H1 (cell line): ENCODE measurements at regions not wholly inside any gene's neighbourhood (a gene's known extent, or its start where the extent isn't known, plus 50 kb on each side); places are given as distances from the start of the nearest gene placed in this dataset.

Experiments used
- EZH2 ChIP-seq: fragments of 200-600 bp; sonication (generic); IDR thresholded peaks from 2 replicates; pipeline ENCODE4 v1.7.1; 2012; ENCODE audit warnings: low read depth, mild to moderate bottlenecking, moderate library complexity, low read length, inconsistent platforms; ENCODE audit not compliant: severe bottlenecking
- KDM1A ChIP-seq: fragments of 200-600, 300-600 bp; sonication (generic); IDR thresholded peaks from 2 replicates; pipeline ENCODE4 v1.7.1; 2016; ENCODE audit warnings: mild to moderate bottlenecking, low read length, borderline replicate concordance
- POLR2A ChIP-seq, 2 experiments: IDR thresholded peaks; 1 replicate in 1 of 2; 2 replicates in 1 of 2; pipeline ENCODE4 v1.6.1; 2011; ENCODE audit warnings: low read depth in 2 of 2, low read length in 2 of 2, mild to moderate bottlenecking in 2 of 2; ENCODE audit errors: control extremely low read depth in 1 of 2
- RAD21 ChIP-seq, 2 experiments: IDR thresholded peaks in 1 of 2; conservative IDR thresholded peaks in 1 of 2; 2 replicates each; pipeline ENCODE4 v1.6.1; 2011; ENCODE audit warnings: low read depth in 2 of 2, low read length in 2 of 2, improper control_type of control experiment in 1 of 2, inconsistent platforms in 1 of 2, mild to moderate bottlenecking in 1 of 2, moderate library complexity in 1 of 2
- RXRA ChIP-seq: IDR thresholded peaks from 2 replicates; pipeline ENCODE4 v1.6.1; 2011; ENCODE audit warnings: low read depth, mild to moderate bottlenecking, low read length, moderate library complexity; ENCODE audit not compliant: insufficient read depth
- SP2 ChIP-seq: IDR thresholded peaks from 2 replicates; pipeline ENCODE4 v1.6.1; 2012; ENCODE audit warnings: mild to moderate bottlenecking, low read length, inconsistent platforms
- TEAD4 ChIP-seq: IDR thresholded peaks from 2 replicates; pipeline ENCODE4 v1.6.1; 2012; ENCODE audit warnings: low read depth, low read length, inconsistent platforms, mixed read lengths
- YY1 ChIP-seq: IDR thresholded peaks from 2 replicates; pipeline ENCODE4 v1.6.1; 2011; ENCODE audit warnings: low read depth, mild to moderate bottlenecking, low read length
- TF ChIP-seq, protein P1 (sequence below), 3 experiments: IDR thresholded peaks; 1 replicate in 2 of 3; 2 replicates in 1 of 3; pipeline versions ENCODE4 v1.5.1 to v1.6.1; 2011; ENCODE audit warnings: low read length in 3 of 3, mild to moderate bottlenecking in 3 of 3, inconsistent platforms in 2 of 3, low read depth in 1 of 3, moderate library complexity in 1 of 3; ENCODE audit not compliant: insufficient read depth in 1 of 3; ENCODE audit errors: control extremely low read depth in 1 of 3
- TF ChIP-seq, protein P2 (sequence below): IDR thresholded peaks from 2 replicates; pipeline ENCODE4 v1.6.1; 2011; ENCODE audit warnings: low read length, improper control_type of control experiment

DNA sequence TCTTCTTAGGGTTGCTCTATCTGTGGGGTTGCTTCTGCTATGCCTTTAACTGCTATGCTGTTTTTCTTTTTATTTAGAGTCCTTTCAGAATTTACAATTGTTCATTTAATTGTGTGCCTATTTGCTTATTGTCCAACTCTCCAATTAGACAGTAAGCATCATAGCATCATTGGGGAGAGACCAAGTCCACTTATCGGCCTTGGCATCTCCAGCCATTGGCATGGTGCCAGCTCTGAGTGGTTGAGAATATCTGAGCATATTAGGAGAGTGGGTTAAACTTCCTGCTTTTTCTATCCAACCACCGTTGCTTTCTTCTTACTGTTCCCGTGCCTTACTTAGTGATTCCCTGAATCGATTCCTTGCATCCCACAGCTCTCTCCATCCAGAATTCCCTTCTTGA, 535.0 kb downstream of the AJAP1 start:
- TF ChIP-seq, protein P1, sequence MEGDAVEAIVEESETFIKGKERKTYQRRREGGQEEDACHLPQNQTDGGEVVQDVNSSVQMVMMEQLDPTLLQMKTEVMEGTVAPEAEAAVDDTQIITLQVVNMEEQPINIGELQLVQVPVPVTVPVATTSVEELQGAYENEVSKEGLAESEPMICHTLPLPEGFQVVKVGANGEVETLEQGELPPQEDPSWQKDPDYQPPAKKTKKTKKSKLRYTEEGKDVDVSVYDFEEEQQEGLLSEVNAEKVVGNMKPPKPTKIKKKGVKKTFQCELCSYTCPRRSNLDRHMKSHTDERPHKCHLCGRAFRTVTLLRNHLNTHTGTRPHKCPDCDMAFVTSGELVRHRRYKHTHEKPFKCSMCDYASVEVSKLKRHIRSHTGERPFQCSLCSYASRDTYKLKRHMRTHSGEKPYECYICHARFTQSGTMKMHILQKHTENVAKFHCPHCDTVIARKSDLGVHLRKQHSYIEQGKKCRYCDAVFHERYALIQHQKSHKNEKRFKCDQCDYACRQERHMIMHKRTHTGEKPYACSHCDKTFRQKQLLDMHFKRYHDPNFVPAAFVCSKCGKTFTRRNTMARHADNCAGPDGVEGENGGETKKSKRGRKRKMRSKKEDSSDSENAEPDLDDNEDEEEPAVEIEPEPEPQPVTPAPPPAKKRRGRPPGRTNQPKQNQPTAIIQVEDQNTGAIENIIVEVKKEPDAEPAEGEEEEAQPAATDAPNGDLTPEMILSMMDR (IDR thresholded peaks at IDR 0.05; ENCODE audit: control extremely low read depth in 1 of 3, insufficient read depth in 1 of 3, low read depth in 1 of 3, low read length in 3 of 3) = no peak
- TF ChIP-seq POLR2A (IDR thresholded peaks at IDR 0.05; ENCODE audit: control extremely low read depth in 1 of 2, low read depth in 2 of 2, low read length in 2 of 2) = no peak
- TF ChIP-seq KDM1A = no peak
- TF ChIP-seq EZH2 = no peak
- no peak for TF ChIP-seq RXRA
- TF ChIP-seq TEAD4 = no peak
- TF ChIP-seq YY1 = no peak
- TF ChIP-seq, protein P2, sequence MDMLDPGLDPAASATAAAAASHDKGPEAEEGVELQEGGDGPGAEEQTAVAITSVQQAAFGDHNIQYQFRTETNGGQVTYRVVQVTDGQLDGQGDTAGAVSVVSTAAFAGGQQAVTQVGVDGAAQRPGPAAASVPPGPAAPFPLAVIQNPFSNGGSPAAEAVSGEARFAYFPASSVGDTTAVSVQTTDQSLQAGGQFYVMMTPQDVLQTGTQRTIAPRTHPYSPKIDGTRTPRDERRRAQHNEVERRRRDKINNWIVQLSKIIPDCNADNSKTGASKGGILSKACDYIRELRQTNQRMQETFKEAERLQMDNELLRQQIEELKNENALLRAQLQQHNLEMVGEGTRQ = no peak
- TF ChIP-seq SP2 = no peak
- TF ChIP-seq RAD21 (IDR thresholded peaks at IDR 0.05 in 1 of 2, conservative IDR thresholded peaks at IDR 0.05 in 1 of 2; ENCODE audit: low read depth in 2 of 2, low read length in 2 of 2) = no peak
